ENCODE measurements at regions not wholly inside any gene's neighbourhood (a gene's known extent, or its start where the extent isn't known, plus 50 kb on each side); places are given as distances from the start of the nearest gene placed in this dataset.

GRCh38 chr9:85425153-85425611 is 316.6 kb downstream of the AGTPBP1 start:
- TF ChIP-seq CTCF (IDR thresholded peaks at IDR 0.05; ENCODE audit: low read depth, low read length, missing input control) = peak; percentile 41
- no peak for TF ChIP-seq TAF1 (conservative IDR thresholded peaks at IDR 0.05)
- TF ChIP-seq JUND (IDR thresholded peaks at IDR 0.05) = no peak
- no peak for TF ChIP-seq REST (IDR thresholded peaks at IDR 0.05)
- no peak for TF ChIP-seq HNF4G (IDR thresholded peaks at IDR 0.05)
- no peak for TF ChIP-seq ZBTB33 (IDR thresholded peaks at IDR 0.05)
- TF ChIP-seq FOXA1 (IDR thresholded peaks at IDR 0.05) = no peak
- TF ChIP-seq MAX (IDR thresholded peaks at IDR 0.05) = no peak
- TF ChIP-seq SP1 (IDR thresholded peaks at IDR 0.05) = no peak
